Heart right ventricle (tissue), 16 donors: ENCODE measurements at regions not wholly inside any gene's neighbourhood (a gene's known extent, or its start where the extent isn't known, plus 50 kb on each side); places are given as distances from the start of the nearest gene placed in this dataset.

Experiments
- ATAC-seq, 8 donors: fragments of 200-7000 bp; cut with Tn5 transposase; one replicate each; pipeline ENCODE4 v1.9.1; 2020; ENCODE audit warnings: mild to moderate bottlenecking in 8 of 8, moderate library complexity in 8 of 8, moderate number of reproducible peaks in 1 of 8
- DNase-seq, 2 donors: peaks; one replicate each; pipeline ENCODE4 v3.0.0-alpha.2; 2020
- H3K27ac ChIP-seq, 10 donors: fragments of 200-600 bp; sonication (generic) in 2 of 10; one replicate each; pipeline versions ENCODE4 v1.5.0 to v1.8.0; 2020 to 2022; ENCODE audit warnings: mild to moderate bottlenecking in 3 of 10
- H3K27me3 ChIP-seq, 7 donors: fragments of 200-600 bp; one replicate each; pipeline ENCODE4 v1.8.0; 2021 to 2022; ENCODE audit warnings: mild to moderate bottlenecking in 2 of 7
- H3K36me3 ChIP-seq, 9 donors: fragments of 200-600 bp; sonication (generic) in 1 of 9; one replicate each; pipeline versions ENCODE4 v1.5.0 to v1.8.0; 2020 to 2022; ENCODE audit warnings: mild to moderate bottlenecking in 2 of 9
- H3K4me1 ChIP-seq, 9 donors: fragments of 200-600 bp; sonication (generic) in 1 of 9; one replicate each; pipeline versions ENCODE4 v1.5.0 to v1.8.0; 2020 to 2022; ENCODE audit warnings: mild to moderate bottlenecking in 4 of 9
- H3K4me3 ChIP-seq, 10 donors: fragments of 200-600 bp; sonication (generic) in 2 of 10; one replicate each; pipeline versions ENCODE4 v1.5.0 to v1.8.0; 2020 to 2022; ENCODE audit warnings: mild to moderate bottlenecking in 7 of 10, moderate library complexity in 2 of 10
- H3K9me3 ChIP-seq, 11 donors: fragments of 200-600 bp in 10 of 11; sonication (generic) in 2 of 11; one replicate each; pipeline versions ENCODE4 v1.5.0 to v1.8.0; 2013 to 2022; ENCODE audit warnings: mild to moderate bottlenecking in 2 of 11, control low read depth in 1 of 11, moderate library complexity in 1 of 11
- WGBS, 2 donors: extraction: QIAGEN DNeasy Blood & Tissue Kit; methylation state at CpG; one replicate each; pipeline ENCODE4 v1.1.7; 2013; ENCODE audit warnings: inconsistent platforms in 1 of 2; 5-methylcytosine and 5-hydroxymethylcytosine counted together
- intact Hi-C, 10 donors: fragments of 100-400 bp; cut with DNase I; formaldehyde crosslinking; loops; one replicate each; pipeline versions ENCODE4 v1.11.1 to v1.14.2; 2022
- TF ChIP-seq, protein P1 (sequence below), 9 donors: fragments of 200-600 bp; sonication (generic) in 2 of 9; IDR thresholded peaks; one replicate each; pipeline versions ENCODE4 v1.5.0 to v1.8.0; 2021 to 2022; ENCODE audit warnings: antibody characterized with exemption in 9 of 9, mild to moderate bottlenecking in 5 of 9, moderate library complexity in 1 of 9
- donor health status: Arrhythmogenic right ventricular cardiomyopathy.
- donor health status: ischemic (EF 13 %, LVEDD 7.1; RV severe dilation, severe dysfunction).
- donor health status: healthy with polysubstance abuse.
- donor health status: DM: no; HTN: yes; CAD: no.
- donor health status: DM: no; HTN: no; CAD: no.
- donor health status: ischemic (EF 25% LVEDD 6.9; RV normal size, moderate dysfunction).
- donor health status: ischemic (EF 25% LVEDD 5.7; RV mildly dilated, moderate dysfunction).
- donor health status: healthy.
- donor health status: DM: yes; HTN: yes; CAD: no.
- donor health status: Ischemic cardiomyopathy.
- donor health status: ischemic (EF 35%, LVEDD 5.7; RV mildly dilated, moderate dysfunction).
- donor health status: nonischemic (EF 11% LVEDD 7.7; RV severe dilation, severe dysfunction).
- donor health status: DM: yes; HTN: yes; CAD: no.
- donor health status: PGD.
- donor health status: ischemic (EF 29% LVEDD 5.4; RV normal size, mild dysfunction).
- donor health status: nonischemic (EF 23%, LVEDD 6.1; RV moderate dilation, normal function).

DNA sequence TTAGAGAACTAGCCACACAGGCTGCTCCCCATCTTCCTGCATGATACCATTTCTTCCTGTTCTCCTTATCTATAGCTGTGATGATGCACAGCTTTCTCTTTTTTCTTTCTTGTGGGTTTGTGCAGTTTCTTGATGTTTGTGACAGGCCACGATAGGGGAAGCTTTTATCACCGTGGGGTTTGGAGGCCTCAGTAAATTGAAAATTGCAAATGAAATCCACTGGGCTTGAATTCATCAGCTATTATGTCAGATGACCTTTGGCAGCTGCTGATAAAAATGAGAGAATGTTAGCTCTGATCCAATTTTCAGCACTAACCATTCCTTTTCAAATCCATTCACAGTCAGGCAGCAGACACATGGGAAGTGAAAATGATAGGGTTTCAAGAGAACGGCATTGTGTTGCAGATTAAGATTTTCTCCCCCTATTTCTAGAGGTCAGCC is 176.9 kb upstream of the SOX2 start:
- no peak overlapping the region for H3K27ac ChIP-seq
- ATAC-seq (no peak), DNase-seq (no peak)
- intact Hi-C loops, result no loop called here
- WGBS, 2 donors, result 34 to 46% methylated on average over 3 of the region's 3 CpGs
- no peaks in the 10 kb centered on the region for H3K27me3 ChIP-seq
- no peaks in the 10 kb centered on the region for H3K4me1 ChIP-seq
- H3K36me3 ChIP-seq, result no peaks in the 10 kb centered on the region
- no peak overlapping the region for H3K4me3 ChIP-seq
- H3K9me3 ChIP-seq, result no peaks in the 10 kb centered on the region
- TF ChIP-seq, protein P1, sequence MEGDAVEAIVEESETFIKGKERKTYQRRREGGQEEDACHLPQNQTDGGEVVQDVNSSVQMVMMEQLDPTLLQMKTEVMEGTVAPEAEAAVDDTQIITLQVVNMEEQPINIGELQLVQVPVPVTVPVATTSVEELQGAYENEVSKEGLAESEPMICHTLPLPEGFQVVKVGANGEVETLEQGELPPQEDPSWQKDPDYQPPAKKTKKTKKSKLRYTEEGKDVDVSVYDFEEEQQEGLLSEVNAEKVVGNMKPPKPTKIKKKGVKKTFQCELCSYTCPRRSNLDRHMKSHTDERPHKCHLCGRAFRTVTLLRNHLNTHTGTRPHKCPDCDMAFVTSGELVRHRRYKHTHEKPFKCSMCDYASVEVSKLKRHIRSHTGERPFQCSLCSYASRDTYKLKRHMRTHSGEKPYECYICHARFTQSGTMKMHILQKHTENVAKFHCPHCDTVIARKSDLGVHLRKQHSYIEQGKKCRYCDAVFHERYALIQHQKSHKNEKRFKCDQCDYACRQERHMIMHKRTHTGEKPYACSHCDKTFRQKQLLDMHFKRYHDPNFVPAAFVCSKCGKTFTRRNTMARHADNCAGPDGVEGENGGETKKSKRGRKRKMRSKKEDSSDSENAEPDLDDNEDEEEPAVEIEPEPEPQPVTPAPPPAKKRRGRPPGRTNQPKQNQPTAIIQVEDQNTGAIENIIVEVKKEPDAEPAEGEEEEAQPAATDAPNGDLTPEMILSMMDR (IDR thresholded peaks at IDR 0.05), result no peak

DNA sequence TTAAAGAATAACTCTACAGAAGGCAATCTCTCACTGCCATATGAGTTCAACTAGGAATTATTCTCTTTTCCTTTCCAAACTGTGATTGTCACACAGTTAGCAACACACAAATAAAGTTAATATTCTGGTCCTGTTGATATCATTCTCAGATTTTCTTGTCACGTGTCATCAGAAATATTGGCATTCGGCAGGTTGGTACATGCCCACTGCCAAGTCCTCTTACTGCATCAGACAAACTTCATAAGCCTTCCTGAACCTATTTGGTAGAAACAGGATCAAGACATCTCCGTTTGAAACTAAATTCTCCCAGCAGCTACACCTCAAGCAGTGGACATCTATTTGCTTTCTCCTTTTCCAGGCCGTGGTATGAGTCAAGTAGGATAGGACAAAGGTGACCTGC is 177.9 kb upstream of the SOX2 start:
- H3K27me3 ChIP-seq, result no peaks in the 10 kb centered on the region
- peaks cover 0 to 4% (median 0%) of the 10 kb centered on the region in 11 donors for H3K9me3 ChIP-seq
- no peaks in the 10 kb centered on the region for H3K4me1 ChIP-seq
- H3K27ac ChIP-seq, result no peak overlapping the region
- DNase-seq (no peak), ATAC-seq (no peak)
- no peaks in the 10 kb centered on the region for H3K36me3 ChIP-seq
- no peak overlapping the region for H3K4me3 ChIP-seq
- TF ChIP-seq, protein P1 (IDR thresholded peaks at IDR 0.05), result no peak
- intact Hi-C loops, result no loop called here
- WGBS, 2 donors, result 69 to 79% methylated on average over 4 of the region's 4 CpGs

DNA sequence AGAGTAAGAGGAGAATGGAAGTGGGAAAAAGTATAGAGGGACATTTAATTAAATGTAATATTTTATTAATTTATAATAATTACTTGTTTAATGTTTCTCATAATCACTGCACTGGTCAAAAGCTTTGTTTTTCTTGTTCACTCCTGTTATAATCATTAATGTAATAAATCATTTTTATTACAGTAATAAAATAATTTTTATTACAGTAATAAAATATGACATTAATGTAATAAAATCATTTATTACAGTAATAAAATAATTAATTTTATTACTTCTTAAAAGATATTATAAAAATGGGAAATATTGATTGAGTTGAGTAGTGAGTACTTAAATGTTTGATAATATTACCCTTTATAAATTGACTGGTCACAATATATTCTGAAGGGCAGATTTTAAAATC is 181.1 kb upstream of the SOX2 start:
- H3K4me3 ChIP-seq, result no peak overlapping the region
- H3K9me3 ChIP-seq, result peaks cover 0 to 24% (median 5%) of the 10 kb centered on the region in 11 donors
- no peak for DNase-seq
- H3K4me1 ChIP-seq, result no peaks in the 10 kb centered on the region
- ATAC-seq, result no peak
- no peaks in the 10 kb centered on the region for H3K36me3 ChIP-seq
- H3K27me3 ChIP-seq, result no peaks in the 10 kb centered on the region
- intact Hi-C loops, result no loop called here
- TF ChIP-seq, protein P1 (IDR thresholded peaks at IDR 0.05), result no peak
- H3K27ac ChIP-seq, result no peak overlapping the region

DNA sequence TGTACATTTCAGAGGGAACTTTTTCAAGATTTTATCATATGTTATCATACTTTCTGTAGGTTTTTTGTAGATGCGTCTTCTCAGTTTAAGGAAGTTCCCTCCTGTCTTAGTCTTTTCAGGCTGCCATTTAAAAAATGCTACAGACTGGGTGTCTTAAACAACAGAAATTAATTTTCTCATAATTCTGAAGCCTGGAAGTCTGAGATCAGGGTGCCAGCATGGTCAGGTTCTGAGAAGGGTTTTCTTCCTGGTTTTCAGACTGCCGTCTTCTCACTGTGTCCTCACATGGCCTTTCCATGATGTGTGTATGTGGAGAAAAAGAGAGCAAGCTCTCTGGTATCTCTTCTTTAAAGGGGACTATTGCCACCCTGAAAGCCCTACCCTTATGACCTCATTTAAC is 189.9 kb upstream of the SOX2 start:
- no peaks in the 10 kb centered on the region for H3K27me3 ChIP-seq
- H3K4me3 ChIP-seq, result no peak overlapping the region
- TF ChIP-seq, protein P1 (IDR thresholded peaks at IDR 0.05), result no peak
- no peaks in the 10 kb centered on the region for H3K4me1 ChIP-seq
- 94 to 95% methylated on average over 2 of the region's 2 CpGs for WGBS, 2 donors
- peaks cover 0 to 54% (median 19%) of the 10 kb centered on the region in 11 donors for H3K9me3 ChIP-seq
- ATAC-seq, result no peak
- no peak overlapping the region for H3K27ac ChIP-seq
- no peak for DNase-seq
- no peaks in the 10 kb centered on the region for H3K36me3 ChIP-seq
- intact Hi-C loops, result no loop called here

DNA sequence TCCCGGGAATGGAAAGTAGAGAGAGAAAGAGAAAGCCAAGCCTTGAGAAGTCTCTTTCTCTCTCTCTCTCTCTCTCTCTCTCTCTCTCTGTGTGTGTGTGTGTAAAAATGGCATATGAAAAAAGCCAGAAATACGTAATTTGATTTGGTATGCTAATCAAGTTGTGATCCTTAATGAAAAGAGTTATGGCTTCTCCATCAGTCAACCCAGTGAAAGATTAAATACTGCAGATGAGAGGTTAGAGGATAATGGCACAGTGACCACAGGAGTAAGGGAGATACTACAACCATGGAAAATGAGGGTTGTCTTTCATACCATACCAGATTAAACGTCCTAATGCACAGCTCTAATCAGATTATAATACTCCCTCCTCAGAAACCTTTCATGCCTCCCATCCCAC is 193.5 kb upstream of the SOX2 start:
- peaks cover 0 to 27% (median 3%) of the 10 kb centered on the region in 11 donors for H3K9me3 ChIP-seq
- intact Hi-C loops, result no loop called here
- ATAC-seq, result no peak
- TF ChIP-seq, protein P1 (IDR thresholded peaks at IDR 0.05), result no peak
- H3K36me3 ChIP-seq, result no peaks in the 10 kb centered on the region
- no peak overlapping the region for H3K4me3 ChIP-seq
- H3K27ac ChIP-seq, result no peak overlapping the region
- no peaks in the 10 kb centered on the region for H3K4me1 ChIP-seq
- 64 to 70% methylated on average over 3 of the region's 3 CpGs for WGBS, 2 donors
- H3K27me3 ChIP-seq, result no peaks in the 10 kb centered on the region
- DNase-seq, result no peak
